ENCODE measurements at regions not wholly inside any gene's neighbourhood (a gene's known extent, or its start where the extent isn't known, plus 50 kb on each side); places are given as distances from the start of the nearest gene placed in this dataset.

DNA sequence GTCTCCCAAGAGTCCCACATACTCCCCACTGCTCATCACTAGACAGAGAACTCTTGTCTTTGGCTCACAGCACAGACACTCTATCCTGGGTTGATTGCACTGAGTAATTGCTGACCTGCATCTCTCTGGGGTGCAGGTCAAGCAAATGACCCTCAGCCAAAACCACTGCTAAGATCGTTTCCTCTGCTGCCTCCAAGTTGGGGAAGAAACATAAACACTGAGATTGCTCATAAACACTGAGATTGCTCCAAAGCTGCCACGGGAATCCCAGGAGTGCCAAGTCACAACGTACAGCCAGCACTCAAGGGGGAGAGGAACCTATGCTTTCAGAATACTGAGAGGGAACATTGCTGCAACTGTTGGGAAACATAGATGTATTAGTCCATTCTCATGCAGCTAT, 1402.1 kb upstream of the ACO1 start:
- Histone ChIP-seq H3K9me1 (ENCODE audit: insufficient read depth, low read length) (no peaks in the 10 kb centered on the region), H3K4me3 (ENCODE audit: insufficient read depth, low read depth, low read length) (no peak overlapping the region), H4K91ac (ENCODE audit: insufficient read depth, low read depth, low read length) (no peak overlapping the region), H2AK9ac (replicated peaks; ENCODE audit: low read depth, low read length, poor library complexity) (no peak overlapping the region), H2BK20ac (ENCODE audit: low read depth, low read length) (no peak overlapping the region), H3K79me1 (ENCODE audit: low read depth in 1 of 2, low read length in 2 of 2) (no peaks in the 10 kb centered on the region), H3K4ac (ENCODE audit: low read depth, low read length) (no peak overlapping the region), H2BK15ac (ENCODE audit: low read depth, low read length) (no peak overlapping the region), H2BK120ac (ENCODE audit: low read depth, low read length) (no peak overlapping the region), H4K8ac (ENCODE audit: low read depth in 2 of 2, low read length in 2 of 2) (no peak overlapping the region), H4K20me1 (ENCODE audit: insufficient read depth, low read length) (no peaks in the 10 kb centered on the region), H3K56ac (ENCODE audit: extremely low read depth, insufficient read depth, low read length) (no peak overlapping the region), H3K23ac (ENCODE audit: low read depth, low read length) (no peak overlapping the region), H3K4me2 (ENCODE audit: low read depth, low read length) (no peak overlapping the region), H3K14ac (replicated peaks; ENCODE audit: low read depth, low read length) (no peak overlapping the region), H3K4me1 (ENCODE audit: control insufficient read depth, insufficient read depth, low read length) (no peaks in the 10 kb centered on the region), H2AK5ac (ENCODE audit: low read depth, low read length) (no peak overlapping the region), H2BK5ac (ENCODE audit: low read depth, low read length, poor library complexity, severe bottlenecking) (no peak overlapping the region), H3K27me3 (ENCODE audit: control insufficient read depth, insufficient read depth, low read length) (no peaks in the 10 kb centered on the region), H3K18ac (ENCODE audit: low read depth, low read length) (no peak overlapping the region), H4K5ac (ENCODE audit: low read depth, low read length) (no peak overlapping the region), H2AFZ (replicated peaks; ENCODE audit: low read length, poor library complexity) (no peak overlapping the region), H3K36me3 (ENCODE audit: control insufficient read depth, insufficient read depth, low read length) (no peaks in the 10 kb centered on the region), H3K9me3 (ENCODE audit: control insufficient read depth, insufficient read depth, low read length) (peaks cover 12% of the 10 kb centered on the region; the same call in 1 of the 2 replicates), H3K27ac (ENCODE audit: insufficient read depth, low read length) (no peak overlapping the region), H3K9ac (ENCODE audit: low read depth, low read length) (no peak overlapping the region)
- intact Hi-C loops (cut with micrococcal nuclease) (no loop called here), dilution Hi-C loops (cut with HindIII; ENCODE audit: low sequenced_read_pairs, unreplicated experiment) (no loop called here), in situ Hi-C loops (cut with MboI; ENCODE audit: low sequenced_read_pairs) (no loop called here)
- CTCF ChIA-PET: no interaction called here
- no TSS peak for BruUV-seq (replicated peaks)
- WGBS, 2 experiments (ENCODE audit: extremely low coverage in 2 of 2, insufficient read length in 1 of 2): no CpG with 5 or more reads among the region's 3 CpGs
- no peak for ATAC-seq (ENCODE audit: low read depth)
- POLR2A ChIA-PET (ENCODE audit: unreplicated experiment): no interaction called here
- TF ChIP-seq RCOR1 (IDR thresholded peaks at IDR 0.05; ENCODE audit: insufficient replicate concordance, low read length) (no peak), RAD21 (IDR thresholded peaks at IDR 0.05; ENCODE audit: low read length) (no peak), POLR2A (IDR thresholded peaks at IDR 0.05; ENCODE audit: low read depth, low read length) (no peak), CEBPB (IDR thresholded peaks at IDR 0.05; ENCODE audit: low read depth, low read length) (no peak), CTCF (conservative IDR thresholded peaks at IDR 0.05; ENCODE audit: low read depth, low read length) (no peak), BHLHE40 (IDR thresholded peaks at IDR 0.05; ENCODE audit: low read depth, low read length) (no peak)
- TF ChIP-seq, protein P1, sequence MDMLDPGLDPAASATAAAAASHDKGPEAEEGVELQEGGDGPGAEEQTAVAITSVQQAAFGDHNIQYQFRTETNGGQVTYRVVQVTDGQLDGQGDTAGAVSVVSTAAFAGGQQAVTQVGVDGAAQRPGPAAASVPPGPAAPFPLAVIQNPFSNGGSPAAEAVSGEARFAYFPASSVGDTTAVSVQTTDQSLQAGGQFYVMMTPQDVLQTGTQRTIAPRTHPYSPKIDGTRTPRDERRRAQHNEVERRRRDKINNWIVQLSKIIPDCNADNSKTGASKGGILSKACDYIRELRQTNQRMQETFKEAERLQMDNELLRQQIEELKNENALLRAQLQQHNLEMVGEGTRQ (IDR thresholded peaks at IDR 0.05; ENCODE audit: low read depth, low read length): no peak
- no peak for DNase-seq
